Liver (tissue), 8 donors: ENCODE measurements at regions not wholly inside any gene's neighbourhood (a gene's known extent, or its start where the extent isn't known, plus 50 kb on each side); places are given as distances from the start of the nearest gene placed in this dataset.
"Not testable (repeated sequence)": the region's sequence is repeated elsewhere in the genome, so short reads cannot be mapped to it uniquely, and the experiment has no call there.

Source experiments
- DNase-seq: peaks from one replicate; pipeline ENCODE4 v3.0.0-alpha.2; 2017; ENCODE audit warnings: low spot score
- H3K27ac ChIP-seq, 2 donors: one replicate each; pipeline ENCODE4 v1.7.0; 2013; ENCODE audit warnings: inconsistent platforms in 2 of 2, low read length in 2 of 2, control low read depth in 1 of 2, low read depth in 1 of 2, mild to moderate bottlenecking in 1 of 2
- H3K27me3 ChIP-seq, 4 donors: one replicate each; pipeline versions ENCODE4 v1.6.1 to v1.7.0; 2013; ENCODE audit warnings: low read length in 3 of 4, inconsistent platforms in 1 of 4, mild to moderate bottlenecking in 1 of 4, moderate library complexity in 1 of 4; ENCODE audit not compliant: control insufficient read depth in 4 of 4, insufficient read depth in 4 of 4
- H3K36me3 ChIP-seq, 4 donors: one replicate each; pipeline versions ENCODE4 v1.6.1 to v1.7.0; 2013; ENCODE audit warnings: low read length in 3 of 4, mild to moderate bottlenecking in 3 of 4, low read depth in 1 of 4, moderate library complexity in 1 of 4; ENCODE audit not compliant: control insufficient read depth in 4 of 4, insufficient read depth in 3 of 4
- H3K4me1 ChIP-seq, 4 donors: one replicate each; pipeline versions ENCODE4 v1.6.1 to v1.7.0; 2013; ENCODE audit warnings: low read length in 3 of 4, mild to moderate bottlenecking in 3 of 4, moderate library complexity in 1 of 4; ENCODE audit not compliant: control insufficient read depth in 4 of 4, insufficient read depth in 4 of 4
- H3K4me3 ChIP-seq, 3 donors: one replicate each; pipeline versions ENCODE4 v1.6.1 to v1.7.0; 2013; ENCODE audit warnings: low read length in 3 of 3, control low read depth in 1 of 3, low read depth in 1 of 3, mild to moderate bottlenecking in 1 of 3
- H3K9ac ChIP-seq, 2 donors: one replicate each; pipeline ENCODE4 v1.7.0; 2013; ENCODE audit warnings: low read length in 2 of 2, mild to moderate bottlenecking in 2 of 2, moderate library complexity in 2 of 2, control low read depth in 1 of 2, low read depth in 1 of 2
- H3K9me3 ChIP-seq, 4 donors: one replicate each; pipeline versions ENCODE4 v1.6.1 to v1.7.0; 2013; ENCODE audit warnings: low read length in 3 of 4; ENCODE audit not compliant: control insufficient read depth in 4 of 4
- CTCF ChIP-seq: fragments of 150-350 bp; IDR thresholded peaks from 2 replicates; pipeline ENCODE4 v1.5.1; 2017; ENCODE audit warnings: improper control_type of control experiment, low read depth, low read length; ENCODE audit not compliant: missing input control
- GABPA ChIP-seq, 2 donors: IDR thresholded peaks in 1 of 2; conservative IDR thresholded peaks in 1 of 2; 2 replicates each; pipeline ENCODE4 v1.6.1; 2016; ENCODE audit warnings: antibody characterized with exemption in 2 of 2, mild to moderate bottlenecking in 1 of 2, moderate library complexity in 1 of 2
- HNF4A ChIP-seq, 2 donors: conservative IDR thresholded peaks; 2 replicates each; pipeline ENCODE4 v1.6.1; 2016; ENCODE audit warnings: antibody characterized with exemption in 2 of 2, mild to moderate bottlenecking in 2 of 2
- REST ChIP-seq: IDR thresholded peaks from 2 replicates; pipeline ENCODE4 v1.6.1; 2016; ENCODE audit warnings: antibody characterized with exemption, mild to moderate bottlenecking
- SP1 ChIP-seq: IDR thresholded peaks from 2 replicates; pipeline ENCODE4 v1.6.1; 2018; ENCODE audit warnings: antibody characterized with exemption, mild to moderate bottlenecking
- TAF1 ChIP-seq: conservative IDR thresholded peaks from 2 replicates; pipeline ENCODE4 v1.6.1; 2016; ENCODE audit warnings: antibody characterized with exemption, mild to moderate bottlenecking
- YY1 ChIP-seq: IDR thresholded peaks from 2 replicates; pipeline ENCODE4 v1.6.1; 2016; ENCODE audit warnings: antibody characterized with exemption, mild to moderate bottlenecking
- WGBS: extraction: QIAGEN DNeasy Blood & Tissue Kit; methylation state at CpG from one replicate; pipeline ENCODE4 v1.1.7; 2013; 5-methylcytosine and 5-hydroxymethylcytosine counted together
- donor health status: healthy.
- donor health status: healthy.
- donor health status: healthy.
- donor health status: healthy.
- donor health status: healthy.

- TF ChIP-seq REST (no peak), TAF1 (no peak), SP1 (no peak)
These were observed 451.0 kb upstream of the TUSC1 start (continued) for GRCh38 chr9:26129217-26129616.

GRCh38 chr9:26125693-26126092 lies 447.4 kb upstream of the TUSC1 start:
- no peaks in the 10 kb centered on the region for H3K9me3 ChIP-seq
- no peaks in the 10 kb centered on the region for H3K27me3 ChIP-seq
- no peaks in the 10 kb centered on the region for H3K4me1 ChIP-seq
- DNase-seq = no peak
- no peak for TF ChIP-seq SP1
- no peak for TF ChIP-seq HNF4A (conservative IDR thresholded peaks at IDR 0.05)
- TF ChIP-seq CTCF = no peak
- no peak for TF ChIP-seq REST
- TF ChIP-seq GABPA (IDR thresholded peaks at IDR 0.05 in 1 of 2, conservative IDR thresholded peaks at IDR 0.05 in 1 of 2) = no peak
- no peak for TF ChIP-seq YY1
- WGBS = 83% methylated on average over 5 of the region's 5 CpGs
- H3K27ac ChIP-seq = no peak overlapping the region
- no peak overlapping the region for H3K4me3 ChIP-seq
- H3K9ac ChIP-seq = no peak overlapping the region
- H3K36me3 ChIP-seq = no peaks in the 10 kb centered on the region

DNA sequence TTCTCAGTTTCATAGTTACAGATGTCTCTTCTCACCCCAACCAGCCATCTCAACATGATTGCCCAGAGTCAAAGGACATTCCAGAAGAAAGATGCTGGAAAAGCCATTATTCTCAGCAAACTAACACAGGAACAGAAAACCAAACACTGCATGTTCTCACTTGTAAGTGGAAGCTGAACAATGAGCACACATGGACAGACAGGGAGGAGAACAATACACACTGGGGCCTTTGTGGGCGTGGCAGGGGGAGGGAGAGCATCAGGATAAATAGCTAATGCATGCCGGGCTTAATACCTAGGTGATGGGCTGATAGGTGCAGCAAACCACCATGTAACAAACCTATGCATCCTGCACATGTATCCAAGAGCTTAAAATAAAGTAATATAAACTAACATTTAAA lies 437.8 kb upstream of the TUSC1 start:
- H3K4me1 ChIP-seq, H3K27ac ChIP-seq, H3K36me3 ChIP-seq, H3K9ac ChIP-seq, DNase-seq, H3K9me3 ChIP-seq, H3K4me3 ChIP-seq, H3K27me3 ChIP-seq: not testable (repeated sequence)
- 27% methylated on average over 2 of the region's 2 CpGs for WGBS
